ENCODE measurements at regions not wholly inside any gene's neighbourhood (a gene's known extent, or its start where the extent isn't known, plus 50 kb on each side); places are given as distances from the start of the nearest gene placed in this dataset.
"Not testable (repeated sequence)": the region's sequence is repeated elsewhere in the genome, so short reads cannot be mapped to it uniquely, and the experiment has no call there.

DNA sequence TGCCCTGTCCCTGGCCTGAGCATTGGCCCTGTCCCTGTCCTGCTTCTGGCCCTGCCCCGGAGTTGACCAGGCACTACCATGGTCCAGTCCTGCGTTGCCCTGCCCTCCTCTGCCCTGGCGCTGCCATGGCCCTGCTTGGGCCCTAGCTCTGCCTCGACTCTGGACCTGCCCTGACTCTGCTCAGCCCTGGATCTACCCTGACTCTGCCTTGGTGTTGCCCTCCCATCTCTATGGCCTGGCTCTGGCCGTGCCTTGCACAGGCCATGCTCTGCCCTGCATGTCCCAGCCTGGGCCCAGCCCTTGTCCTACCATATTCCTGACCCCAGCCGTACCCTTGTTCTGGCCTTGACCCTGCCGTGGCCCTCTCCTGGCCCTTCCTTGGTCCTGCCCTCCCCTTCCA lies 235.7 kb downstream of the GOLGA6L6 start:
- DNase-seq = not testable (repeated sequence)

DNA sequence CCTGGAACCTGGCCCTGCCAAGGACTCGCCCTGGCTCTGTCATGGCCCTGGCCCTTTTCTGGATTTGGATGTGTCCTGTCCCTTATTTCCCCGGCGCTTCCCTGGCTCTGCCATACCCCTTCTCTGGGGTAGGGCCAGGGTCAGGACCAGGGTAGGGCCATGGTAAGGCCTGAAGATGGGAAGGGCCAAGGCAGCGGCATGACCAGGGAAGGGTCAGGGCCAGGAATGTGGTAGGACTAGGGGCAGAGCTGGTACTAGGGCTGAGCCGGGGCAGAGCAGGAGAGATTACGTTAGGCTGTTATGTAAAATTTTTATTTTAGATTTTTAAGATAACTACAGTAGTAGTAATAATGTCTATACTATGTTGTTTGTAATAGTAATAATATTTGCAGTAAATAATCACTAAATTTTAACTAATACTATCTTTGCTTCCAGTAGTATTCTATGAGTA lies 236.6 kb downstream of the GOLGA6L6 start:
- DNase-seq = not testable (repeated sequence)

DNA sequence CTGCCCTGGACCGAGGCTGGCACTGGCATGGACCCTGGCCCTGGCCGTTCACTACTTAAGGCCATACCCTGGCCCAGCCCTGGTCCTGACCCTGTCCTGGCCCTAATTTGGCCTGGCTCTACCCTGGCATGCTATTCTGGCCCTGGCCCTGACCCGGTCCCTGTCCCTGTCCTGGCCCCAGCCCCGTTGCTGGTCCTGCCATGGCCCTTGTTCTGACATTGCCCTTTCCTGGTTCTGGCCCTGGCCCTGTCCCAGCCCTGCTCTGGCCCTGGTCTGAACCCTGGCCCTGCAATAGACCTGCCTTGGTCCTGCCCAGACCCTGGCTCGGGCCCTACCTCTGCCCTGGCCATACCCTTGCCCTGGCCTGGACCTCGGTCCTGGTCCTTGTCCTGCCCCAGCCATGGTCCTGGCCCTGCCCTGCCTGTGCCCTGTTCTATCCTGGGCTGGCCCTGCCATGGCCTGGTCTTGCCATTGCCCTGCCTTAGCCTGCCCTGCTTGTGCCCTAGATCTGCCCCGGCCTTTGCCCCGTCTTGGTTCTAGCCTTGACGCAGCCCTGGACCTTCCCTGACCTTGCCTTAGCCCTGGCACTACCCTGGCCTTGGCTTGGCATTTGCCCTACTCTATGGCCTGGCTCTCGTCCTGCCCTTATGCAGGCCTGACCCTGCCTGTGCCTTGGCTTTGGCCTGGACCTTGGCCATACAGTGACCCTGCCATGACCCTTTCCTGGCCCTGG lies 237.2 kb downstream of the GOLGA6L6 start:
- not testable (repeated sequence) for DNase-seq

DNA sequence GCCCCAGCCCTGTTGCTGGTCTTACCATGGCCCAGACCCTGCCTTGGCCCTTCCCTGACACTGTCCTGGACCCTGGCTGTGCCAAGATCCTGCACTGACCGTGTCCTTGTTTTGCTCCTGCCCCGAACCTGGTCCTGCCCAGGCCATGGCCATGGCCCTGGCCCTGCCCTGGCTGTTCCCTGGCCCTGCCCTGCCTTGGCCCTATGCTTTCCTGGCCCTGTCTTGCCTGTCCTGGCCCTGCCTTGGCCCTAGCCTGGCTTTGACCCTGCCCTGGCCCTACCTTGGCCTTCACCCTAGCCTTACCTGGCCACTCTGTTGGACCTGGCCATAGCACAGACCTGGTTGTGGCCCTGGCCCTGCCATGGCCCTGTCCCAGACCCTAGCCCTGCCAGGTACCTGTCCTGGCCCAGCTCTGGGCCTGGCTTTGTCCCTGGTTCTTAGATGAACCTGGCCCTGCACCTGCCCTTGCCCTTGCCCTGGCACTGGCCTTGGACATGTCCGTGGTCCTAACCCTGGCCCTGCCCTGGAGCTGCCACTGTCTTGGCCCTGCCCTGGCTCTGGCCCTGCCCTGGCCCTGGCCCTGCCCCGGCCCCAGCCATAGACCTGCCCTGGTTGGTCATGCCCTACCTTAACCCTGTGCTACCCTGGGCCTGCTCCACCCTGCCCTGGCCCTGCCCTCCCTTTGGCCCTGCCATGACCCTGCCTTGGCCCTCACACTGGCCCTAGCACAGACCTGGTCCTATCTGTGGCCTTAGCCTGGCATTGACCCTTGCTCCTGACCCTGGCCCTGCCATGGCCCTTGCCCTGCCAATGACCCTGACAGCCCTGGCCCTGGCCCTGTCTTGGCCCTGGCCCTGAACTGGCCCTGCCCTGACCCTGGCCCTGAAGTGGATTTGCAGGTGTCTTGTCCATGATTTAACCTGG lies 238.1 kb downstream of the GOLGA6L6 start:
- DNase-seq = not testable (repeated sequence)

DNA sequence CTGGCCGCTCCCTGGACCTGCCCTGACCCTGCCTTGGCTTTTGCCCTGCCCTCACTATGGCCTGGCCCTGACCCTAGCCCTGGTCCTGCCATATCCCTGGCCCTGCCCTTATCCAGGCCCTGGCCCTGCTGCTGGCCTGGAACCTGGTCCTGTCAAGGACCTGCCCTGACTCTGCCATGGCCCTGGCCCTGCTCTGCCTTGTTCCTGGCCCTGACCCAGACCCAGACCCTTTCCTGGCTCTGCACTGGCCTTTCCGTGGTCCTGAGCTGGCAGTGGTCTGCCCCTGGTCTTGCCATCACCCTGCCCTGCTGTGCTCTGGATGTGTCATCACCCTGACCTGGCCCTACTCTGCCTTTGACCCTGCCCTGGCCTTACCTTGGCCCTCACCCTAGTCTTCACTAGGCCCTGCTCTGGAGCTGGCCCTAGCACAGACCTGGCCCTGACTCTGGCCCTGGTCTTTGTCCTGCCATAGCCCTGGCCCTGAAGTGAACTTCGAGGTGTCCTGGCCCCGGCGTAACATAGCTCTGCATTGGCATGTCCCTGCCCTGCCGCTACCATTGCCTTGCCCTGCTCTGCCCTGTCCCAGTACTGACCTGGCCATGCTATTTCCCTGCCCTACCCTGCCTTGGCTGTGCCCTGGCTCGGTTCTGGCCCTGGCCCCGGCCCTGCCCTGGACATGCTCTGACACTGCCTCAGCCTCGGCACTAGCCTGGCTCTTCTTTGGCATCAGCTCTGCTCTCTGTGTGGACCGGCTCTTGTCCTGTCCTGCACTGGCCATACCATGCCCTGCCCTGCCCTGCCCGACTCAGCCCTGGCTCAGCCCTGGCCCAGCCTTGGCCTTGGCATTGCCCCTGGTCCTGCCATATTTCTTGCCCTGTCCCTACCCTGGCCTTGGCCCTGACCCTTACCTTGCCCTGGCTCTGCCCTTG lies 239.2 kb downstream of the GOLGA6L6 start:
- DNase-seq = not testable (repeated sequence)

DNA sequence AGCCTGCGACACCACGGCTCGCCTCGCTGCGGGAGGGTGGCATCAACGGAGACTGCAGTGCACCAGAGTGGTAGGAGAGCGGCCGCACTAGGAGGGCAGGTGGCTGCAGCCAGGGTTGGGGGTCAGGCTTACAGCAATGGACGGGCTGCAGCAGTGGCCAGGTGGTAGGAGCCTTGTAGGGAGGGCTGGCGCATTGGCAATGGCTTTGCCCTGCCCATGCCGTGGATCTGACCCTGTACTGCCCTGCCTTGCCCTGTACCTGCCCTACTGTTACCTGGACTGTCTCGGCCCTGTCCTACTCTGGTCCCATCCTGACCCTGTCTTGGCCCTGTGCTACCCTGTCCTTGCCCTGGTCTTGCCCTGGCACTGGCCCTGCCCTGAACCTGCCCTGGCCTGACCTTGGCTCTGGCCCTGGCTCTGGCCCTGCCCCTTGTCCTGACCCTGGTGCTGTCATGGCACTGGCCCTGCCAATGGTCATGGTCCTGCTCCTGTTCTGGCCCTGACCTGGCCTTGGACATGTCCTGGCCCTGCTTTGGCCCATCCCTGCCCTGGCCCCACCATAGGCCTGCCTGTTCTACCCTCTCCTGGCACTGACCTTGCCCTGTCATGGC lies 240.0 kb downstream of the GOLGA6L6 start:
- DNase-seq = not testable (repeated sequence)

DNA sequence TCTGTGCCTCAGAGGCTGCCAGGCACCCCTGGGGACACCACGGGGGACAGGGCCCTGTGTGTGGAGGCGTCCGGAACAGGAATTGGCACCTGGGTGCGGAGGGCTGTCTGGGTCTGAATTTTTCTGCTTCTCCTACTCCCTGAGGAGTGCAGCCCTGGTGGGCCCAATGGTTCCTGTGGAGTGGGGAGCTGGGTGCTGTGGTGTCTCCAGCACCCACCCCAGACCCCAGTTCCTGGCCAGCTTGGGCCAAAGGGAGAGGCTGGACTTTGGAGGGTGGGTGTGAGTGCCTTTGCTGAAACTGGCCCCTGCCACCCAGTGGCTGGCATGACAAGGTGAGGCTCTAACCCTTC lies 240.6 kb downstream of the GOLGA6L6 start:
- not testable (repeated sequence) for DNase-seq

DNA sequence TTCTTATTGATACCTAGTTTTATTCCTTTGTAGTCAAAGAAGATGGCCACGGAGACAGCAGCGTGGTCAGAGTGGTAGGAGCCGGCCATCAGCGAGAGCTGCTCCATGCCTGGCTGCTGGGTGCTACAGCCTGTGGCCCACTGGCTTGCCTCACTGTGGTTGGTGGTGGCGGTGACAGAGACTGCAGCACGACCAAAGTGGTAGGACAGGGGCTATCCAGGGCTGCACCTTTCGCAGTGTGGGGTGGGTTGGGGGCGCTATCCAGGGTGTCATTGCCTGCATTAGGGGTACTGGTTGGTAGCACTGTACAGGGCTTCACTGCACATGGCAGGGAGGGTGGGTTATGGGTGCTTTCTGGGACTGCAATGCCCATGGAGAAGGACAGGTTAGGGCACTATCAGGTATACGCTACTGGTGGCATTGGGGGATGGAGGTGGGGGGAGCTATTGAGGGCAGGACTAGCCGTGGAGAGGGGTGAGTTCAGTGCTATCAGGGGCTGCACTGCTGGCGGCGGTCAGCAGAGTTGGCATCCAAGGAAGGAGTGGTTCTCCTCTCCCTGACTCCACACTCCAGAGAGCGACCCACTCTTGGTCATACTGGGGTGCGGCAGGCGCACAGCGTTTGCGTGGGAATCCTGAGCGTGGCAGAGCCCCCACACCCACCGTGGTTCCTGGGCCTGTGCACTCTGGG lies 241.1 kb downstream of the GOLGA6L6 start:
- not testable (repeated sequence) for DNase-seq

DNA sequence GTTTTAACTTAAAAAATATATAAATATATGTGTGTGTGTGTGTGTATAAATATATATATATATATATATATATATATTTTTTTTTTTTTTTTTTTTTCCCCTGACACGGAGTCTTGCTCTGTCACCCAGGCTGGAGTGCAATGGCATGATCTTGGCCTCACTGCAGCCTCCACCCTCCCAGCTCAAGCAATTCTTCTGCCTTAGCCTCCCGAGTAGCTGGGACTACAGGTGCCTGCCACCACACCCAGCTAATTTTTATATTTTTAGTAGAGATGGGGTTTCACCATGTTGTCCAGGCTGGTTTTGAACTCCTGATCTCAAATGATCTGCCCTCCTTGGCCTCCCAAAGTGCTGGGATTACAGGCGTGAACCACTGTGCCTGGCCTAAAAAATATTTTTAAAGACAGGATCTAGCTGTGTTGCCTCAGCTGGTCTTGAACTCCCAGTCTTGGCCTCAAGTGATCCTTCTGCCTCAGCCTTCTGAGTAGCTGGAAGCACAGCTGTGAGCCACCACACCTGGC lies 243.9 kb downstream of the GOLGA6L6 start:
- not testable (repeated sequence) for DNase-seq

DNA sequence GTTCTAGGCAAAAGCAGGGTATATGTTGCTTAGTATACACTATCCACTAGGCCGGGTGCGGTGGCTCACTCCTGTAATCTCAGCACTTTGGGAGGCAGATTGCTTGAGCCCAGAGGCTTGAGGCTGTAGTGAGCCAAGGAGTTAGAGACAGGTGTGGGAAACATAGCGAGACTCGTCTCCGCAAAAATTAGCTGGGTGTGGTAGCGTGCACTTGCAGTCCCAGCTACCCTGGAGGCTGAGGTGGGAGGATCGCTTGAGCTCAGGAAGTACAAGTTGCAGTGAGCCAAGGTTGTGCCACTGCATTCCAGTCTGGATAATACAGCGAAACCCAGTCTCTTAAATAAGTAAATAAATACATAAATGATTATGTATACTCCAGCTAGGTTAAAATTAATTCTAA lies 245.3 kb downstream of the GOLGA6L6 start:
- not testable (repeated sequence) for DNase-seq

DNA sequence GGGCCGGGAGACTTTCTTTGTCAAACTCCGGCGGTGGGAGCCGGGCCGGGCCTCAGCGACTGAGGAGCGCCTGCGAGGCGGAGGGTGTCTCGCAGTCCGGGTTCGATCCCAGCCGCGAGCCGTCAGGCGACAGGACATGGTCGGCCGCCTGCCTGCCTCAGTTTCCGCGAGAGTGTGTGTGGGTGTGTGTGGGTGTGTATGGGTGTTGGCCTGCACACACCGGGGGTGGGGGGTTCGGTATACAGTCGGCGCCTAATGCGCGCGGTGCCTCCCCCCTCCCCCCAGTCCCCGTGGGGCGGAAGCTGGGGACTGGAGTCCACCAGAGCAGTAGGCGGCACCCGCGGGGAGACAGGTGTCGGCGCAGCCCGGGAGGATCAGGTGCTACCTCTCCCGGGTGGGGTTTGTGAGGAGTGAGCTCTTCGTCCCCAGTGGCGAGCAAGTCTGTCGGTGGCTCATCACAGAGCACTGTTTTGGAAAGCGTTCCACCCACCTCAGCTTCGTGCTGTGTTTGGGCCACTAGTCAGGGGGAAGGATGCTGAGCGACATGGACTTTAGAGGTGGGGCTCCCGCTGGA lies 246.3 kb downstream of the GOLGA6L6 start:
- no peak for DNase-seq

DNA sequence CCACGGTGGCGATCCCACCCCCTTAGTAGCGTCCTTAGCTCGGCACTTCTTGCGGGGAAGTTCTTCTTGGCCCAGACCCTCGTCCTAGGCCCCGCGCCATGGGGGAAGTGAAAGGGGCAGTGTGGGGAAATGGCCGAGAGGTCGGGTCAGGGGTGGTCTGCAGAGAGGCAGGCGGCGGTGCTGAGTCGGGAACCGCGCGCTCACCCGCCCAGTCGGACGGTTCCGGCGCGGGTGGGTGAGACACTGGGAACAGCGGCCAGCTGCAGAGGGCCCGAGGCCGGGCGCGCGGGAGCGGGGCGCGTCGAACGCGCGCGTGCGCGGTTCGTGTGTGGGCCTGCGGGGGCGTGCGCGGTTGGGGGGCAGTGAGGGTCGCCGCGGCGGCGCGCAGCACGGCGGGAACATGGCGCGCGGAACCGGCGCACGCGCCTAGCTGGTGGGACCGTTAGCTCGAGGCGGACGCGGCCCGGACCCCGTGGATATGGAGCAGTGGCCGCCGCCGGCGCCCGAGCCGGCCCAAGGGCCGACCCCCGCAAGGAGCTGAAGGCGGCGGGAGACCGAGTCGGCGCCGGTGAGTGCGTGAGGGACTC lies 246.9 kb downstream of the GOLGA6L6 start:
- DNase-seq = no peak

DNA sequence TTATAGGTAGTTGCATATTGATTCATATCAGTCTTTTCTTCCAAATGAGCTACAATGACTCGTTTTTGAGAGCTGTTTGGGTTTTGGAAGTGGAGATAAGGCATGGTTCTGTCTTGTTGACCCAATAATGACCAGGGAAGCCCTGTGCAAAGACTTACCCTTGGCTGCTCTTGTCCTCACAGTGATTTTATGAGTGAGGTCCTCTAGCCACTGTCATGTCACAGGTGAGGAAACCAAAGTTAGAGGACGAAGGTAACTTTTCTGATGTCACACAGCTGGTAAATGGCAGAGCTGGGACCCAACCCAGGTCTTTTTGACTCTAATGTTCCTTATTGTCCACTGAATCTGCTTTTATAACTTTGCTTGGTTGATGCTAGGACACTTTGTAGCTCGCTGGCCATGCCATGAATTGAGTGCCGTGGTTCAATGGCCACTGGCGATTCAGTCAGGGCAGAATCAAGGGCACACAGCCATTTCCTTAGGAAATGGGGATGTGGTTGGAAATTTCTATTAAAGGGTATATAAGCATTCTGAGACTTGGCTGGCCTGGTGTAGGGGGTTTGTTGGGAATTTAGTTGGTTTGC lies 249.1 kb downstream of the GOLGA6L6 start:
- DNase-seq = not testable (repeated sequence)

DNA sequence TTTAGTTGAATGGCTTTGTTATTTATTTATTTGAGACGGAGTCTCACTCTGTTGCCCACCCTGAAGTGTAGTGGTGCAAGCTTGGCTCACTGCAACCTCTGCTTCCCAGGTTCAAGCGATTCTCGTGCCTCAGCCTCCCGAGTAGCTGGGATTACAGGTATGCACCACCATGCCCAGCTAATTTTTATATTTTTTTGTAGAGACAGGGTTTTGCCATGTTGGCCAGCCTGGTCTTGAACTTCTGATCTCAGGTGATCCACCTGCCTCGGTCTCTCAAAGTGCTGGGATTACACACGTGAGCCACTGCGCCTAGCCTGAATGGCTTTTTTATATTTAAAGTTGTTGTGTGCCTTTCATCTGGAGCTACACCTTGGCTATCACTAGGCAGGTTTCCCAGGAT lies 250.0 kb downstream of the GOLGA6L6 start:
- not testable (repeated sequence) for DNase-seq

DNA sequence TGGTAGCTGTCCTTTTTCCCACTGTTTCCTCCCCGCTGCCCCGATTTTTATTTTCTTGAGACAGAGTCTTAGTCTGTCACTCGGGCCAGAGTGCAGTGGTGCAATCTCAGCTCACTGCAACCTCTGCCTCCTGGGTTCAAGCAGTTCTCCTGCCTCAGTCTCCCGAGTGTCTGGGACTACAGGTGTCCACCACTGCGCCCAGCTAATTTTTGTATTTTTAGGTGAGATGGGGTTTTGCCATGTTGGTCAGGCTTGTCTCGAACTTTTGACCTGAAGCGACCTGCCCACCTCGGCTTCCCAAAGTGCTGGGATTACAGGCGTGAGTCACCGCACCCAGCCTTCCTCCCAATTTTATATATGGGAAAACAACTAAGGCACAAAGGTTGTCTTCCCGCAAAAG lies 251.0 kb downstream of the GOLGA6L6 start:
- not testable (repeated sequence) for DNase-seq

DNA sequence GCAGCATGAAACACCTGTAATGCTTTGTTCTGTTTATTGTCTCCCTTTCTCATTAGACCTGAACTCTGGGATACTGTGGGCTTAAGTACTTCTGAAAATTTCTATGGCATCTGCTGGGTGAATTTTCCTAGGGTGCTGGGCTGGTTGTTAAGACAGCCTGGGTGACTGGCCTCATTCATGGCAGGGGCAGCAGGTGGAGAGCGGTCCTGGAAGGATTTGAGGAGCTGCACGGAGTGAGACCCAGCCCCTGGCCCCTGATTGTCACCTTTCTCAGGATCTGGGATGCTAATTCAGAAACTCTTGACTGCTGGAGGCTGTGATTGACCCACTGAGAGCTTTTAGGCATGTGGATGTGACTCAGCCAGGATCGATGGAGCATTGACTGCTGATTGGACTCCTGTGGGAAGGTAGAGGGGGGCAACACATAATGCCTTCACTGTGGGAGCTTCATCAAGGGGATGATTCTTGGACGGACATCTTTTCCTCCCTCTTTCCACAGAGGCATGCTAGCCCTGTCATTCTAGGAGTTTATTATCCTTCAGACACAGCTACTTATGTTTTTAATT lies 252.0 kb downstream of the GOLGA6L6 start:
- DNase-seq = not testable (repeated sequence)

DNA sequence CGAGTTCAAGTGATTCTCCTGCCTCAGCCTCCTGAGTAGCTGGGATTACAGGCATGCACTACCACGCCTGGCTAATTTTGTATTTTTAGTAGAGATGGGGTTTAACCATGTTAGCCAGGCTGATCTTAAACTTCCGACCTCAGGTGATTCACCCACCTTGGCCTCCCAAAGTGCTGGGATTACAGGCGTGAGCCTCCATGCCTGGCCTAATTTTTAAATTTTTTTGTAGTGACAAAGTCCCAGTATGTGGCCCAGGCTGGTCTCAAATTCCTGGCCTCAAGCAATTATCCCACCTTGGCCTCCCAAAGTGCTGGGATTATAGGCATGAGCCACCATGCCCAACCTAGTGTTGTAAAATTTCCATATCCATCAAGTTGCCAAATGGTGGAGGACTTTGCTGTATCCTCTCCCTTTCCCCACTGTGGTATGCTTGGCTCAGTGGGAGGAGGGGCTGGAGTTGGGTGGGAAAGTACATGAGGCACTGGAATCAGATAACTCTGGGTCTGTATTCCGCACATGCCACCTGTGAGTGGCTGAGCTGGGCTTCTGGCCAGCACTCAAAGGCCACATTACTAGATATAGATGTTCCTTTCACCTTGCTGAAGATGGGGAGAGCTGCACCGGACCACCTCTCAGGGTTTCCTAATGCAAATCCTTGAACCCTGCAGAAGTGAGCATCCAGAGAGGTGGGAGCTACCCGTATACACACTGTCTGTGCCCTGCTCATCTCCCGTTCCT lies 252.6 kb downstream of the GOLGA6L6 start:
- DNase-seq = not testable (repeated sequence)

DNA sequence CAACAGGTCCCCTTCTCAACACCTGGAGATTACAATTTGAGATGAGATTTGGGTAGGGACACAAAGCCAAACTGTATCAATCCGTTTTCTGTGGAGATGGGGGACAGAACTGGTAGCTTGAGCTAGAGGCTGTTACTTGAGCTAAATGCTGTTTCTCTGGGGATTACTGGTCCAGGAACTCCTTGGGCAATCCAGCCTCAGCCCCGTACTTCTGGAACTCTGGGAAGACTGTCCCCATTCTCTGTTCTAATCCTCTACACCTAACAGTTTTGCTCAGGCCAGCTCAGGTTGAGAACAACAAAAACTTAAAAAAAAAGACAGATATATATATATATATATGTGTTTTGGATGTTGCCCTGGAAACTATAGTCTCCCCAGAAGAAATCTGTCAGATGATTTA lies 255.0 kb downstream of the GOLGA6L6 start:
- not testable (repeated sequence) for DNase-seq

DNA sequence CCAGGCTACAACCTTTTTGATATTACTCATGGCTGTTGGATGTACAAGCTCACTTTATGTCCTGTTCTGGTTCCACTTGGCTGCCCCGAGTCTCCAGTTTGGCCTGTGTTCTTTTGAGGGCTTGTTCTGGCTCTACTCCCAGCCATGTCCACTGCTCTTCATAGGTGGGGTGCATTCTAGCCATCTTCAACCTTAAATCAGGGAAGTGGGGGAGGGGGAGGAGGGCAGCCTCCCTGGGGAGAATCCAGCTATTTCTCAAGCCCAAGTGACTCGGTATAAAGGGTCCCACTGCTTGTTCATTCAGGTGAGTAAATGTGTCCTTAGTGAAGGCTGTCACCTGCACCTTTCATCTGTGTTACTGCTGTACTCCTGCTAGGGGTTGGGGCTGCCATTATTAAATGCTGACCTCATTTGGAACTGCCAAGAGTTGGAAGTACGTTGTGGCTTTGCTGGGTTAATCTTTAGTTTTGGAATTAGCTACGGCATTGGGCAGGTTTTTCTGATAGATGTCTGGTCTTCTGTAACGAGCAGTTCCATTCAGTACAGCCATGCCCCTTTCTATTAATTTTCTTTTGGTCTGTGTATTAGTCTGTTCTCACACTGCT lies 255.8 kb downstream of the GOLGA6L6 start:
- not testable (repeated sequence) for DNase-seq
